ENCODE measurements at regions not wholly inside any gene's neighbourhood (a gene's known extent, or its start where the extent isn't known, plus 50 kb on each side); places are given as distances from the start of the nearest gene placed in this dataset.

DNA sequence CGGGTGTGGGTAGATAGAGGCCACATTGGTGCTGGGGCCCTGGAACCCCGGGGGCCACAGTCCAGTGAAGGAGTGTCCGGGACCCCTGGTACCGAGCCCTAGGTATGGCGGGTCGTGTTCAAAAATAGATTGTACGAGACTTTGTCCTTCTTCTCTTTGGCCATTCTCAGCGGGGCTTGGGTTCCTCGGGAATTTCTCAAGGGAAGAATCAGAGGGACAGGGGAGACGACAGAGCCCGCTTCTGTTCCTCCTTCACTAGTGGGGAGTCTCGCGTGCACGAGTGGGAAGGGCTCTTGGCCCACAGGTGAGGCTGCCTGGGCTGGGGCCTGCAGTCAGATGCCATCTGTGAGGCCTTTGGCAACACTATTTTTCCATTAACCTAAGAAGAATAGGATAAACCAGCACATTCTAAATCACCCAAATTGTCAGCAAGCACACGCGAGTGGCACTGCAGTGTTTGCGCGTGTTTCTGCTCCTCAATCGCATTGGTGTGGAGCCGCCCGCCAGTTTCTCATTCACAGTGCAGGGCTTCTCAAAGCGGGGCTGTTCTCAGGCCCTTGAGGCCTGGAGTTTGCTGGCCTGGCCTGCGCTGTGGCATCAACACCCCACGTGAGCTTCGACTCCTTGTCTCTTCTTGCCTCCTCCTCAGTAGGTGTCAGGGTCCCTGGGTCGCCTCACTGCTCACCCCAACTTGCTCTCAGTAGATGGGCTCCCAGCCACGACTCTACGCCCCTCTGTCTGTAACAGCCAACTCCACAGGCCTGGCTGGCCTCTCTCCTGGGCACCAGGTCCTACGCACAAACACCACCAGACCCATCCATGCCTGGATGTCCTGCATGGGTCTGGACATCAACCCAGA lies 187.6 kb upstream of the SHH start:
- DNase-seq, result no peak

DNA sequence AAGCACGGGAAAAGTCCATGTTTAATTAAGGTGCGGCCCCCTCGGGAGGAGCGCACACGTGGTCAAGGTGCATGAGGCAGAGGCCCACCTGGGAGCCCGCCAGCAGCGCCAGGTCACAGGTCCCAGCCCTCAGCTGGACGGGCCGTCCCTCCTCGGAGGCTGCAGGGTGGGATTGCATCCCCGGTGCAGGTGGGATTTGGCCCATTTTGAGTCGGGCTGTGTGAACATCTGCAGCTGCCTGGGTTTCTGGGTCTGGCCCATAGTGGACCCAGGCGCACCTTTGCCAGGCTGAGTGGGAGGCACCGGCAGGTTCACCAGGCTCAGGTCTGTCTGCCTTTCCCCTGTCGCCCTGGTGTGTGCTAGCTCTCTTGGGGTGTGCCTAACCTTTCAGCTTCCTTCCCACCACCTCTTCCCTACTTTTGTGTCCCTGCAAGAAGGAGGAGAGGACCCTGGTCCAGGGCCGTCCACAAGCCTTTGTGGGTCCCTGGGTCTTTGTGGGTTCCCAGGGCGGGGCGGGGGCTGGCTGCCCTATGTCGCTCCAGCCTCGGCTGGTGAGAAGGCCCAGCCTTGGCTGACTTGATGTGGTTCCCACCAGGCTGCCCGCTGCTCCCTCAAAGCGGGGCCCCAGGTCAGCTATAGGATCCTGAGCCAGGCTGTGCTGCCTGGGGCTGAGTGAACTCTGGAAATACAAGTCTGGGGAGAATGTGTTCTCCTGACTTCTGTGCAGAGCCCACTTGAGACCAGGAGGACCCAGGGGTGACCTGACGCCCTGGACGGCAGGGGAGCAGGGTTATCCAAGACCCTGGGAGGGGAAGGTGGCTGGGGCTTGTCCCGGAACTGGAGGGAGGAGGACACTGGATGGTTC lies 186.7 kb upstream of the SHH start:
- no peak for DNase-seq

- DNase-seq, result no peak
These were observed 186.0 kb upstream of the SHH start for GRCh38 chr7:155998328-155998691.

DNA sequence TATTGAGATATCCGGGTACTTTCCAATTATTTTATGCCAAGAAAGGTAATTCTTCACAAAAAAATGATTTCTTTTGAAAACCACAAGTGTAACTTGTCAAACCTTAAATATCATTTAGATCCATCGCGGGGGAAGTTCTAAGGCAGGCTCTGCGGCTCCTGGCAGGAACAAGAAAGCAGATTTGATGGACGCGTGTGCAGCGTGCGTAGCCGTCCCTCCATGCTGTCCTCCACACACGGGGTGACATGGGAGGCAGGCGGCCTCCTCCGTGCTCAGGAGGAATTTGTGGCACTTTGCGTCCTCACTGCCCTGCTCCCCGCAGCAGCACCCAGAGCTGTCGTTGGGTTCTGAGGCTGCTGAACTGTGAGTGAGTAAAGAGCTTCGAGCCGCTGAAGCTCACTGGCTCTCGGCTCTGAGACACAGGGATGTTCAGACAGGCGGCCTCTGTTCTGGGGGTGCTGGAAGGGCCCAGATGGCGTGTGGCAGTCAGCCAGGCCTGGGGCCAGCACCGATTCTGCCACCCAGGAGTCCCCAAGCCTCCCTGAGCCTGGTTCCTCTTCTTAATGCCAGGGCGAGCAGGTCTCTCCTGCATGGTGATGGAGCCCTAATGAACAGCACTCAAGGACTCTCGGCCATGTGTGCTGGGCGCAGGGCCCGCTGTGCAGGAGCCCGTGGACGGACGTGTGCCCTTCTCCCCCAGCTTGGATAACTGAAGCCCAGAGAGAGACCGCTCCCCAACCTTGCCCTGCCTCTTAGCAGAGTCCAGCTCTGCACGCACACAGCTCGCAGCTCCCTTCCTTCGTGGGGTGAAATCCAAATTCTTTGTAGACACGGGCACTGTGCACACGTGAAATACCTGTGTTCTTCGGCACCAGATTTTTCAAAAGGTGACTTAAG lies 185.4 kb upstream of the SHH start:
- no peak for DNase-seq

- DNase-seq, result no peak
These were observed 184.5 kb upstream of the SHH start for GRCh38 chr7:155996718-155997280.

DNA sequence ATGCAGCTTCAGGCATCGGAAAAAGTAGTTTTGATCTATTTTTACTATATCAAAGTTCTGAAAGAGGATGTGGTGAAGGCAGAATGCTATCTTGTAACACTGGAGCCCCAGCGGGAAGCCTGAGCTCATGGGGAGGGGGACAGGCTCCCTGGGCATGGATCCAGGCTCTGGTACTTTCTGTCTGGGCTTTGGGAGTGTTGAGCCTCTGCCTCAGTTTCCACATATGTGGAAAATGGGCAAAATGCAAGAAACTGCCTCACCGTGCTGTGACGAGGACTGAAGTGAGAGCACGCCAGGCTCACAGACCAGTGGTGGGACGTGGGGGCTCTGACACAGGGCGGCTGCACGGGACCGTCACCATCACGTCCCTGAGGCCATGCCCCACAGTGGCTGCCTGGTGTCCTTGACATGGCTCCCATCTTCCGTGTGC lies 182.9 kb upstream of the SHH start:
- no peak for DNase-seq

DNA sequence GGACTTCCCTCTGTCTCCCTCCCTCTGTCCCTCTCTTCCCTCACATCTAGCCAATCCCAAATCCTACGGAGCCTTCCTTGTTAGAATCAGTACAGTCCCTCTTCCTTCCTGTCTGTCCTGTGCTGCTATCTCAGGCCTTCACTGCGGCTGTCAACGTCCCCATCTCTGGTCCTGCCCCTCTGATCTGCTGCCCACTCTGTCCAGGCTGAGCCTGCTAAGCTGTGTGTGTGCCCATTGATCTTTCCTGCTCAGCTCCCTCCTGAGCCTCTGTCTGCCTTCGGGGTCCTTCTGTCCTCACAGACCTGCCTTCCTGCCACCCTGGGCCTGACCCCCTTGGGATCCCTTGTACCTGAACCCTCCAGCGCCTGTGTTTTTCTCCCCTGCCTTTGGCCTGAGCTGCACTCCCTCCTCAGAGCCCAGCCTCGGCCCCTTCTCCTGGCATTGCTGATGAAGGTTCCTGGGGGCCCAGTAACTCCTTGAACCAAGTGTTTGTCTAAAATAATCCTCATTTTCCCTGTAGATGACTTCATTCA lies 182.1 kb upstream of the SHH start:
- DNase-seq, result no peak

GRCh38 chr7:155993420-155994278 lies 181.4 kb upstream of the SHH start:
- DNase-seq, result no peak

DNA sequence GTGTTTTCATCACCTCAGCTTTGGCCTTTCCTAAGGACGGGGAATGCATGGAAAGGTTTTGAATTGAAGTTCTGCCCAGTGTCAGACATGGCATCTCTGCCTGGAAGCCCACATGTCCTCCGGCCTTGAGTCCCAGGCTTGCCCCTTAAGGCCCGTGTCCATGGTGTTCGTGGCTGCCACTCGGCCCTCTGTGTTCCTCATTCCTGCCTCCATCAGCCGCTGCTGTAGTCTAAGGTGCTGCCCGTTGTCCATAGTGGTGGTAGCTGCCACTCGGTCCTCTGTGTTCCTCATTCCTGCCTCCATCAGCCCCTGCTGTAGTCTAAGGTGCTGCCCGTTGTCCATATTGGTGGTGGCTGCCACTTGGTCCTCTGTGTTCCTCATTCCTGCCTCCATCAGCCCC lies 180.7 kb upstream of the SHH start:
- DNase-seq, result no peak

- no peak for DNase-seq
These were observed 180.3 kb upstream of the SHH start for GRCh38 chr7:155992538-155992937.

DNA sequence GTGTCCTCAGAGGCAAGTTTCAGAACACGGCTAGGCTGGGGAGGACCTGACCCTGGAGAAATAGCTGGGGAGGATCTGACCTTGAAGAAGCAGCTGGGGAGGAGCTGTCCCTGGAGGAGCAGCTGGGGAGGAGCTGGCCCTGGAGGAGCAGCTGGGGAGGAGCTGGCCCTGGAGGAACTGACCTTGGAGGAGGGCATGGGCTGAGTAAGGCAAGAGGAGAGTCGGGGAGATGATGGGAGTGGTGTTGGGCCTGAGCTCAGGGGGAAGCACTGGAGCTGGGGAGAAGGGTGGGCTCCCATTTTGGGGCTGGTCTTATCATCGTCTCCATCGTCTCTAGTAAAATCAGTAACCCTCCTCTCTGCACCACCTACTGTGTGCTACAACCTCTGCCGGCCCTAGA lies 179.8 kb upstream of the SHH start:
- no peak for DNase-seq

GRCh38 chr7:155991470-155991869 lies 179.2 kb upstream of the SHH start:
- DNase-seq, result no peak

GRCh38 chr7:155988416-155988815 lies 176.2 kb upstream of the SHH start:
- no peak for DNase-seq

DNA sequence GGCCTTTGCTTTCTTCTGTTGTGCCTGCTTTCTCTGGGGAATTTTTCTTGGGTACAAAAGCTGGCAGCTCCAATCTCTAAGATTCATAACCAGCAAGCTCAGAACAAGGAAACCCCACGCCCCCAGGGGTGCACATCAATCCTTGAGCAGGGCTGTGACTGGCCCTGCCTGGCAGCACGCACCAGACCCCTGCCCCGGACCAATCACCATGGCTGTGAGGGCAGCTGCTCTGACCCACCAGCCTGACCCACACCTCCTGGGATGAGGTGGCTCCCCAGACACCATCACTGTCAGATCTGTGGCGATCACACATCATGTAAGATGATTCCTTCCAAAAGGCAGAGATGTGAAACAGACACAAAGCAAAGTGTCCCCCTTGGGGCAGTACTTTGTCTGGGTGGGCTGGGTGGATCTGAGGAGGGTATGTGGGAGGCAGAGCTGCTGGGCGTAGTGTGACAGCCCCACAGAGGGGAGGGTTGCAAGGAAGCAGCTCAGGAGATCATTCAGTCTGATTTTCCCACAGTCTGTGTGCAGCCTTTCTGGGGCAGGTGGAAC lies 175.5 kb upstream of the SHH start:
- no peak for DNase-seq

DNA sequence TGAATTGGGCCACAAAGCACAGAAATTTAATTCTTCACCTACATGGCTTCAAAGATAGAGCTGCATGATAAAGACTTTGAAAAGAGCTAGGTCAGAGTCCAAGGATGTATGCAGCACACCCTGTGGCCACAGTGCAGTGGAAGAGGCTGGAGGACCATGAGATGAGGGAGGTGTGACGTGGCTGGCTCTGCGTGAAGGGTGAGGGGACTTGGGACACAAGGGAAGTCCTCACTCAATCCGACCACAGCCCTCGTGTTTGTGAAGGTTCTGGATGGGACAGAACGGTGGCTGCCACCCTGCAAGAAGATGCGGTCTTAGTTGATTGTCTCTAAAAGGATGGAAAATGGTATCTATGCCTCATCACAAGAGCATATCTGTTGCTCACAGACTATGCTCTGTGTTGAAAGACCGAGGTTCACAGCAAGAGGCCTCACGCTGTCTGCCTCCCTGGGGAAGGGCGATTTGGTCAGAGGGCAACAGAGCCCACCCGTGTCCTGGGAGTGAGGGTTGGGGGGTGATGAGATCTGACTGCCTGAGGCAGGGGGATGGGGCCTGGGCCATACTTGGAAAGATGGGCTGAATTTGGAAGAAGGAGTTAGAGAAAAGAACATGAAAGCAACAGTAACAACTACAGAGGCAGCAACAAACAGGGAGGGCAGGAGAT lies 174.4 kb upstream of the SHH start:
- DNase-seq, result no peak

DNA sequence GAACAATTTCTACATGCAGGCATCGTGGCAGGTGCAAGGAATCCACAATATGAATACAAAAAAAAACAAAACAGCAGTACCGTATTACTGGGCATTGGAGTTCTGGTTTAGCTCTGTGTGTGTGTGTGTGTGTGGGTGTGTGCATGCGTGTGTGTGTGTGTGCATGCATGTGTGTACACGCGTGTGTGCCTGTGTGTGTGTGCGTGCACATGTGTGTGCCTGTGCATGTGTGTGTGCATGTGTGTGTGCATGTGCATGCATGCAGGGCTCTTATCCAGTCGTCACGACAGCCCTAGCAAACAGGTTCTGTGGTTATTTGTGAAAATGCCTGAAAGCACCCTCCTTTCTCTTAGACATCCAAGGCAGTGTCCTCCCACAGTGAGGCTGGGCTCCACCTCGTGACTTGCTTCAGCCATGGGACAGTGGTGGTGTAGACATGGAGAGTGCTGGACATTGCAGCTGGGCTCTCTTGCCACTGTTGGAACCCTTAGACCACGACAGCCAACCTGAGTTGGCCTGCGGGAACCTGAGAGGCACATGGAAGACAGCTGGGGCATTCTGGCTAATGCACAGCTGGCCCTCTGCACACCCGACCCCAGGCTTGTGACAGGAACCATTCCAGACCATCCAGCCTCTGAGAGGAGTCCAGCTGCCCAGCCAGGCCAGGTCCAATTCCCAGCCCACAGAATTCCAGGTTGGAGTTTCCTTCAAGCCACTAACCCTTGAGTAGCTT lies 173.4 kb upstream of the SHH start:
- DNase-seq, result no peak

DNA sequence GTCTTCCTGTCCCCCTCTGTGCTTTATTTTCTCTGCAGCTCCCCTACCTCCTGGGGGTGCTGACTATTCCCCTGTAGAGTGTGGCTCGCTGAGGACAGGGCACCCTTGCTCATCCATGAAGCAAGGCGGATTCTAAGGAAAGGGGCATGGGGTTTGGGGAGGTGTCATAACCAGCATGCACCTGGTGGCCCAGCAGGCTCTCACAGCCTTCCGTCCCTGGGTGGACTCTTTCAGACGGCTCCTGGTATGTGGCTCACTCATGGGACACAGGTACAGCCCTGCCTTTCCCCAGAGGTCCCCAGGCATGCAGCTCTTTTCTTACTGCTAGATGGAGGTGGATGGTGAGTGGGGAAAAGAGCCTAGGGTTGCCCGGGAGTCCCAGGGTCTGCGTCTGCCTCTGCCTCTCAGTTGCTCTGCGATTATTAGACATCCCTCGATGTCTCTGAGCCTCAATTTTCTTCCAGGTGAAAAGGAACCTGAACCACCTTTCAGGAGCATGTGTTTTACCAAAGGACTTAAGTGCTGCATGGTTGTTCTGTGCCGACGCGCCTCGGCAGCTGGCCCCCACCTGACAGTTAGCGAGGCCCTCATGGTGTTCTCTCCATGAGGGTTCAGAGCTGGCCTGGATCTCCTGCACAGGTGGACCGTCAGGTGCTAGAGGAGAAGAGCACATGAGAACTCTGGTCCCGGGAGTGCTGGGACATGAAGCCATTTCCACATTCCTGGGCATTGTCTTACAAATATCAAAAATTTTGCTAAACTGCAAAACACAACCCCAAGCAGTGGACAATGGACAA lies 172.5 kb upstream of the SHH start:
- no peak for DNase-seq

DNA sequence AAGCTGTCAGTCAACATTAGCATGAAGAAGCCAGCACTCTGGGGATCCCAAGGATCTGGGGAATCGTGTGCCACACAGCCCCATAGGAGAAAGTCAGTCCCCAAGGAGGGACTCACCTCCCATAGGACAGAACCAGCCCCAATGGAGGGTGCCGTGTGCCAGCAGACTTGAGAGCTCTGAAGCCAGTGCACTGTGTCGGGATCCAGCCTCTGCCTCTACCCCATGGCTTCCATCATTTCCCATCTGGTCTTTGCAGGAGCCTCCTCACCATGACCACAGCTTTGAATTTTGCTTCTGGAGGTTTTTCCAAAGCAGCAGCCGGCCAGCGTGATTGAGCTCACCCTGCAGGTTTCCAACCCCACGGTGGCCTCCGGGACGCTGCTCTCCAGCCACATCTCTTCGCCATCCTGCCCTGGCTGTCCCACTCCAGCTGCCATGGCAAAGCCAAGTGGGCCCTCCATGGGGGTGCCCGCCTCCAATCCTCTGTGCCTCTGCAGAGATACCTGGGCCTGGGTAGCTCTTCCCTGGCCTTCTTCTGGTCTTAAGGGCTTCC lies 171.8 kb upstream of the SHH start:
- DNase-seq, result no peak
